Stimulated activated CD8-positive, alpha-beta memory T cell treated with anti-CD3 and anti-CD28 coated beads, Interleukin-2, amount 100 ng/mL, for 1 hour (primary cell): ENCODE measurements at regions not wholly inside any gene's neighbourhood (a gene's known extent, or its start where the extent isn't known, plus 50 kb on each side); places are given as distances from the start of the nearest gene placed in this dataset.

Experiments used
- DNase-seq, 2 donors: peaks; one replicate each; pipeline ENCODE4 v3.0.0-alpha.2; 2020; ENCODE audit warnings: low read depth in 2 of 2

DNA sequence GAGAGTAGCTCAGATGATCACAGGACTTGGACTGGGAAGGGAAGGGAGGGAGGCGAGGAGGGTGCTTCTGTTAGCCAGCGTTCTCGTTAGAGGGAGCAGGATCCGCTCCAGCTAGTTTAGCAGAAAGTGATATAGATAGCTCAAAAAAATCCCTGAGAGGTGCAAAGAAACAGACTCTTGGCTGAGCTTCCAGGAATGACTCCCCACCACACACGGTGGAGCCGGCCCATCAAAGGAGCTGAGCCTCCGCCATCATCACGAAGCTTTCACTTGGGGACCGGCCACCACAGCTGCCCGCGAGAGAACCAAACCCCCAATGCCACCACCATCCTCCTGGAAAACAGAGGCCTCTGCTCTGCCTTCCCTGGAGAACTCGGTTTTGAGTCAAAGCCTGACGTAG lies 124.6 kb upstream of the BCL2L14 start:
- DNase-seq = no peak

DNA sequence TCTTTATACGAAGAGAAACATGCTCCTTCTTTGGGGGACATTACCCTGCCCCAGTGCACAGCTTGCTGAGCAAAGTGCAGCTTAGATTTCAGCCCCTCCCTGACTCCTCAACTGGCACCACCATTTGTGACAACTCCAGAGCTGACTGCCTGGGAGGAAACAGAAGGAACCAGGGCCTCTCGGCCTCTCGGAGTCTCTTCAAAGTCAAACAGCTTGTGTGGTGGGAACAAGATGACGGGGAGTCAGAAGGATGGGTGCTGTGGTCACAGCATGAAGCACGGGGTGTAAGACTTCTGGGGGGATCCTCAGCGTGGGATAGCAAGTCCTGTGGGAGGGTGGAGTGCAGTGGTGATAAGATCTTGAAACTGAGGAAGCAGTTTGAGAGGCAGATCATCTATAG lies 123.5 kb upstream of the BCL2L14 start:
- DNase-seq = no peak

DNA sequence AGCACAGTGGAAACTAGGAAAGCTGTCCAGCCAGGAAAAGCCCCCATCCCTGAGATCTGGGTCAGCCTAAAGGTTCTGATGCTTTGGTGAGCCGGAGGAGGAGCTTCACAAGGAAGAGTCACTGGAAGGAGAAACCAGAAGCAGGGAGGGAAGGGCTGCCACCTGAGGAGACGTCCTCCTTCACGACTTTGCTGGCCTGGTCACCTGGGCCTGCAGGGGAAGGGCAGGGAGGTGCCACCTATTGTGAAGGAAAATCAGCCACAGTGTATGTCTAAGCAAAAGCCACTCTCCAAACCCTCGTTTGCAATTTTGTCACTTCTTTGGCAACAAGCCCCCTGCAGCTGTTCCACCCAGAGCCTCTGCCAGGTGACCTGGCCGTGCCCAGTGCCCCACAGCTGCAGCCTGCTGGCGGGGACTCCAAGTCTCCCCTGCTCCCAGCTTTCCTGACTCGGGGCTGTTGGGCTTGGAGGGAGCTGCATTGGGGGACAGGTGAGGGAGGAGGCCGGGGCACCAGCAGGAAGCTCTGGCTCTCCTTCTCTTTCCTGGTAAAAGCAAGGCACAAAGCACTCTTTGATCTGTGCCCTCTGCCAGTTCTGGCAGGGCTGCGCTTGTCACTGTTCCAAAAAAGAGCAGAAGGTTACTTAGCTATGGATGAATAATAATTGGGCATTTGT lies 120.9 kb upstream of the BCL2L14 start:
- no peak for DNase-seq

DNA sequence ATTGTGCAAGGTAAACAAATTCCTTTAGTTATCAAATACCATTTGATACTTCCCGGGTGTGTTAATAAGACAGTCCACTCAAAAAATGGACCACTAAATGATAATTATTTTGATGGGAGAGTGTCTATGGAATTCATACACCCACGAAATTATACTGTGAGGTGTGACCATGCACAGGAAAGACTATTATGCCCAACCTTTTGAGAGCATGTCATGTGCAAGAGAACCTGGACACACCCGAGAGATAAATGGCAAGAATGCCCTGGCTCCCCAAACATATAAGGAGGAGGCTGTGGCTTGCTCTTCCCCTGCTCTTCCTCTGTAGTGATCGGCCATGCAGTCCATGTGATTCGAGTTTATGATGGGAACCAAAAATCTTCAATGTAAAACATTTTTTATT lies 119.5 kb upstream of the BCL2L14 start:
- no peak for DNase-seq

DNA sequence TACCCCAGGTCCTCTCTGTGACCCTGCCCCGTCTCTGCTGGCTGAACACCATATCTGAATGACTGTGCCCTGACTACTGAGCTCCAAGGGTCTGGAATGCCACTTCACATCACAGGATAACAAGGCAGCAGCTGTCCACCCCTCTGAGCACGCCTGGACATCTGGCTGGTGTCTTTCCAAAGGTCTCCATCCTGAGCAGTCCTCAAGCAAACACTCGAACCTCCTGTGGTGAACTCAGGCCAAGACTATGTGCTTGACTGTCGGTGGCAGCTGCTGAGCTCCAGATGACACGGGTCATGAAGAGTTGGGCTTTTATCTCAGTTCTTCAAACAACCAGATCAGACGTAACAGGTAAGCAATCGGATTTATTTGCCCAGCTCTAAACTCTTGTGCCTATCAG lies 117.2 kb upstream of the BCL2L14 start:
- DNase-seq = no peak

DNA sequence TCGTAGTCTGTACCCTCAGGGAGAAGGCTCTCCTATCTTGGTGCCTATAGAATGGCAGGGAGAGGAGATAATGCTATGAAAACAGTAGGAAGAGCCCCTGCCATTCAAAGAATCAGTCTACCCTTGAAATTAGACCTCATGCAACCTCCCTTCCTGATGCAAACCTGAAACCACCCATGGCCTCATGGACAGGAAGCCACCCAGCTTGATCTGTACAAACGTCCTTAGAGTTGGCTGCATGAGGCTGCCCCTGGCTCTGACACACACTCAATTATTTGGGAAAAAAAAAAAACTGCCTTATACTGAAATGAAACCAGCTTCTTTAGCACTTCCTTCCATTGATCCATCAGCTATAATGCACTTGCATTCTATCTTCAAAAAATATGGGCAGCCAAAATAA lies 116.6 kb upstream of the BCL2L14 start:
- DNase-seq = no peak

DNA sequence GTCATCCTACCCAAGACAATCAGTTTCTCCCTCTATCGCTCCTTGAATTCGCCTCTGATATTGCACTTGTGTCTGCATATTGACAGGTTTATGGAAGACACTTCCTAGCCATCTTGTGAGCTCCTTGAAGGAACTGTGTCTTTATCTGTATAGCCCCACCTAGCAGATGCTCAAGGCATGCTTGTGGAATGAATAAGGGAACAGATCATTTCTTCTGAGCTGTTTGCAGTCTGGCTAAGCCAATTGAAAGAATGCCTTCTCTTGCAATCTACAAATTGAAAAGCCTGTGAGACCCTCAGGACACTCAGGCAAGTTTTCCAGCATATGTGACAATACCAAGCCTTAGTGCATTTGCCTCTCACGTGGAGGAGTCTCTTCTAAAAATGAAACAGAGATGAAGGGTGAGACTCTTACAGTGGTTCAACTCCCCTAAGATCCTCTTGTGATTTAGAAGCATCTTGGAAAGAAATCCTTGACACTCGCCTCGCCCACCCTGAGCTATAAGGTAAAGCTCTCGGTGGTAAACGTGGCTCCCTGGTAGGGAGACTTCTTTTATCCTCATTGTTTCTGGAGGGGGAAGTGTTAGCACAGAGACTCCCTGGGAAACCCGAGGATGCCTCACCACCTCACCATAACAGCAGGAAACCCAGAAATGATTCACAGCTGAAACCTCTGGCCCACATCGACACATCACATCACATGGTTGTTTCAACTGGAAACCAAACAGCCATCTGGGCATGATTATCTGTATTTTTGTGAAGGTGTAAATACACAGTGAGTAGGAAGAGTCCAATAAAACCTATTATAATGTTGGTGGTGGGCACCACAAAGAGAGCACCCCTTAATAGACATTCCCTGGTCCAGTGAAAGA lies 112.3 kb upstream of the BCL2L14 start:
- no peak for DNase-seq

DNA sequence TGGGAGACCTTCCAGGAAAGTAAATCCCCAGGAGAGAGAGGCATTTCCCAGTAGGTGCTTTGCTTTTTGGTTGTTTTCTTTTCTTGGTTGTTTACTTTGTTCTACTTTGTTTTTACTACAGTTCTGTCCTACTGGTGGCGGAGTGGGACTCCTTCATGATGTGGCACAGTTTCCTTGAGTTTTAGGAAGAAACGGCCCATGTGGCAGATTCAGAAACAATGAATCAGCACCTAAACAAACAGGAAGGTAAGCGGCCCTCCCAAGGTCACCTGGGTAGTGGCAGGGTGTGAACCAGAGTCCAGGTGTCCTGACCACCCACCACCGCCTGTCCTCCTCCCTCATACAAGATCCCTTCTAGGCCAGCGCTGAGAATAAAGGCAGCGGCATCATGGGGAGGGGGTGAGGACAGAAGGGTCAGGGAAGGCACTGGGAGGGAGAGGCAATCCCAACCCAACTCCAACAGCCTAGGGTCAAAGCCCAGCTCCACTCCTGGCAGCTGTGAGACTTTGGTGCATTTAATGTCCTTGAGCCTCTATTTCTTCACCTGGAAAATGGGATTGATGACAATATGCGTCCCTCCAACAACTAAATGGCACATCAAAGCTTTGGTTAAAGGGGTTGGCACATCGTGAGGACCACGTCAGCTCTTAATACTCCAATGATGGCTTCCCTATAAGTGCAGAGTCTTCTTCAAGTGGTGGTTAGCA lies 111.5 kb upstream of the BCL2L14 start:
- no peak for DNase-seq

DNA sequence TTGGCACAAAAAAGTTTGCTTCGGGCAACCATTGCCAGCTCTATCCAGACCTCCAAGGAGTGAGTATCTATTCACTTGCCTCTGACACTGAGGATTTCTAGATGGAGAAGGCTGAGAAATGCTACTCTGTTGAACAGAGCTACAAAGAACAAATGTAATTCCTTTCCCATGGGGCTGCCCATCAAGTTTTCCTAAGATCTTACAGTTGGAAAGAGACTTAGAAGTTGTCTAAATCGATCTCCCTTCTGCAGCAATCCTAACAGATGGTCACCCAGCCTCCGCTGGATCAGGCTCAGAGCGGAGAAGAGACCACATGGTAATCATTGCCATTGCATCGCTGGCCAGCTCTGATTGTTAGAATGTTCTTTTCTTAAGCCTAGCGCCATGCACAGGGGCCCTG lies 110.1 kb upstream of the BCL2L14 start:
- no peak for DNase-seq

DNA sequence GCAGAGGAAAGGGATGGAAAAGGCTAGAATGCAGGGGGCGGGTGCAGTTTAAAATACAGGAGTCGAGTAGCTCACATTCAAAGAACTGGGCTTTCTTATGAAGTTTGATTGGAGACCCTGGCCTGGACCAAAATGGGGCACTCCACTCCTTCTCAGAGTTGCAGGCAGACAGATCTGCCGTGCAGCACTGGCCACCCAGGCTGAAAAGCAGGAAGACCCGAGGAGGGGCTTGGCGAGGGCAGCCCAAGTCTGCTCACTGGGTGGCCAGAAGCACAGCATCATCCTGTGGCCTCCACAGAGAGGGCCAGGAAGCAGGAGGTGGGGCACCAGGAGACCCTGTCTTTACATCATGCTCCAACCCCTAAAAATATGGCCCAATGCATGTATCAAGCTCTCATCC lies 109.1 kb upstream of the BCL2L14 start:
- DNase-seq = no peak

DNA sequence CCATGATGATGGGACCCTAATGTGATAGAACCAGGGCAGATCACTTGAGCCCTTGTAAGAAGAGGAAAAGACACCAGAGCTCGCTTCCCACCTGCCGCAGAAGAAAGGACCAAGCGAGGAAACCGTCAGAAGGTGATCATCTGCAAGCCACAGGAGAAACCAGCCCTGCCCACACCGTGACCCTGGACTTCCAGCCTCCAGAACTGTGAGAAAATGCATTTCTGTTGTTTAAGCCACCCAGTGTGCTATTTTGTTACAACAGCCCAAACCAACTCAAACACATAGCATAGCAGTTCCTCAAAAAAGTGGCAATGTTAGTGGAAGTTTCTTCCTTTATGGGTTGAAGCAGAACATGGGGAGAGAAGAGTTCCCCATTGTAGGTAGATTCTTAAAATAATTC lies 107.9 kb upstream of the BCL2L14 start:
- DNase-seq = no peak

DNA sequence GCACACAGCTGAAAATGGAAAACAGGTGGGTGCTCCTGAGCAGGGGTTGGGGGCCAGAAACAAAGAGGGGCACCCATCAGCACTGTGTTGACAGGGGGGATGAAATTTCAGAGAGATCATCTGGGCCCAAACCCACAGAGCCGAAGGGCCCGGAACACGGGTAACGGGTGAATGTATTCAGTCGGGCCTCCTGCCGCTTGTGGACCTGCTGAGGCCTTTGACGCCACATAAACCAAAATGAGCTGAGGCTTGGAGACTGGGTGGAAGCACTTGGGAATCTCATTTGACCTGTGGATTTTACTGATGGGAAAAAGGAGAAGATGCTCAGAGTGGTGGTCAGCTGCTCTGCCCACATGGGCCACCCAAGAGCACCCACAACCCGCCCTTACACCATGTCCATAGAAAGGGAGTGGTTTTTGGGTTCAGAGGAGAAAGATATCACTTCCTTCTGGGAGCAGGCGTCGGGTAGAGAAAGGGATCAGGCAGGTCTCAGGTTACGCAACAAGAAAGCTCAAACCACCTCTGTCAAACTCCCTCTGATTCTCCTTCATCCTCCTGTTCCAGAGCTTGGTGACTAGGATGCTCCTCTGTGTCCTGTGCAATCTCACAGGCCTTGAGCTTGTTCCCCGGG lies 106.8 kb upstream of the BCL2L14 start:
- no peak for DNase-seq

DNA sequence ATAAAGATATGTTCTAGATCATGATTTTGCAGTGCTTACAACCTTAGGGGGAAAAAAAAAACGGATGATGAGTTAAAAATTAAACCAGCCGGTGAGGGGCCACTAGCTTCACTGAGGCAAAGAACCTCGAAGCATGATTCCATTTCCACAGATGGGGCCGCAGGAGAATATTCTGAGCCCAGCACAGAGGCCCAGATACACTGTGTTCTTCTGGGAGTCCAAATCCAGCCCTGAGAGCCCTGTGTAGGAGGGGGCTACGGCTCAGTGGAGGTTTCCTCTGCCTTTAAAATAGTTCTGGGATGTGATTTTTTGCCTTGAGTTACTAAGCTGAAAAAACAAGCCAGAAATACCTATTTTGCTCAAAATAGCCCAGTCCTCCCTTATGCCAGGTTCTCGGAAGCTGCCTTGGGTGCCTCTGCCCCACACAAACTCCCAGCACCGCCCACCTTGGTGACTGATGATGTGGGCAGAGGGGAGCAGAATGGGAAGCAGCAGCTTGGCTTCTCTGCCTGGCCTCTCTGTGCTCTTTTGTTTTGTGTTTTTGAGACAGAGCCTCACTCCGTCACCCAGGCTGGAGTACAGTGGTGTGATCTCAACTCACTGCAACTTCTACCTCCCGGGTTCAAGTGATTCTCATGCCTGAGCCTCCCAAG lies 105.4 kb upstream of the BCL2L14 start:
- no peak for DNase-seq

DNA sequence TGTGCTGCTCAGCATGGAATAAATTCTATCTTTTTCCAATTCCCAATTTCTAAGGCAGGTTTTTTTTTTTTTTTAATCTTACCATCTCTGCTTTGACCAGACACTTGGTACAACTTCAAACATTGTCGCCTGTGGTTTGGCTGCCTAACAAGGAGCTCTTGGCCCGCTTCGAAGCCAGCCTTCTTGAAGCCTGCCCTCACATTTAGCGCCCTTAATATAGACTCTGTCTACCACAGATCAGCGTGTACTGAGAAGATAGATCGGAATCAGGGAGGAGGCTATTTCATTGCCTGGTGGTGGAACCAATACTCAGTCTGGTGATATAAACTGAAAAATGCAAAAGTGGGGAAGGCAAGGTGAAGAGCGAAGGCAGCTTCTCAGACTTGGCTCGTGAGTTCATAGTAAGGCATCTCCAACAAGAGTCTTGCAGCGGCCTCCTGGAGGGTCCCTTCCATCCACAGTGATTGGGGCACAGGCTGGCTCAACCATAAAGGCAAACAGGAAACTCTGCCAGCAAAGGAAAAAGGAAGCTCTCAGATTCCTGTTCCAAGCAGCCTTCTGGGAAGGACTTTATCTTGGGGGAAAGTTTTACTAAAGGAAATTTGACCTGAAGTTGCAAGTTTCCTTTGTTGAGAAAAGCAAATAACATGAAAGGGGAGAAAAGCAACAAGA lies 103.2 kb upstream of the BCL2L14 start:
- no peak for DNase-seq

DNA sequence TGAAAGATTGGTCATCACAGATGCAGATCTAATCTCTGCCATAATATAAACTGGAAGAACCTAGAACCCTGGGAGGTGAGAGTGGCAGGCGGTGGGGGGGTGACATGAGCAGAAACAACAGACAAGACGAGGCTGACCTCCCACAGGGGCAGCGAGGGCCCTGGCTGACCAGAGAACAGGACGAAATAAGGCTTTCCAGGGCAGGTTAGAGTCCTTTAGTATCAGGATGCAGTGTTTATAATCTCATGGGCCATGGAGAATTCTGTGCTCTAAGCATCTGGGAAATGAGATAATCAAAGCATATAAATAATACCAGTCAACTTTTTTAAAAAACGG lies 102.7 kb upstream of the BCL2L14 start:
- no peak for DNase-seq

DNA sequence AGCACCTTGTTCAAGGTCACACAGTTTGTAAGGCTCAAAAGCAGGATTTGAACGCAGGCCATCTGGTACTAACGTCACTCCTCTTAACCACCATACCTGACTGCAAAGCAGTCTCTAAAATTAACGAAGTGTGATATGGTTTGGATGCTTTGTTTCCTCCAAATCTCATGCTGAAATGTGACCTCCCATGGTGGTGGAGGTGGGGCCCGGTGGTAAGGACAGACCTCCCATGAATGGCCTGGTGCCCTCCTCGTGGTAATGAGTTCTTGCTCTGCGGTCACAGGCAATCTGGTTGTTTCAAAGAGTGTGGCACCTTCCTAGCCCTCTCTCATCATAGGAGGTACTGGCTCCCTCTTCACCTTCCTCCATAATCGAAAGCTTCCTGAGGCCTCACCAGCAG lies 102.2 kb upstream of the BCL2L14 start:
- DNase-seq = no peak

DNA sequence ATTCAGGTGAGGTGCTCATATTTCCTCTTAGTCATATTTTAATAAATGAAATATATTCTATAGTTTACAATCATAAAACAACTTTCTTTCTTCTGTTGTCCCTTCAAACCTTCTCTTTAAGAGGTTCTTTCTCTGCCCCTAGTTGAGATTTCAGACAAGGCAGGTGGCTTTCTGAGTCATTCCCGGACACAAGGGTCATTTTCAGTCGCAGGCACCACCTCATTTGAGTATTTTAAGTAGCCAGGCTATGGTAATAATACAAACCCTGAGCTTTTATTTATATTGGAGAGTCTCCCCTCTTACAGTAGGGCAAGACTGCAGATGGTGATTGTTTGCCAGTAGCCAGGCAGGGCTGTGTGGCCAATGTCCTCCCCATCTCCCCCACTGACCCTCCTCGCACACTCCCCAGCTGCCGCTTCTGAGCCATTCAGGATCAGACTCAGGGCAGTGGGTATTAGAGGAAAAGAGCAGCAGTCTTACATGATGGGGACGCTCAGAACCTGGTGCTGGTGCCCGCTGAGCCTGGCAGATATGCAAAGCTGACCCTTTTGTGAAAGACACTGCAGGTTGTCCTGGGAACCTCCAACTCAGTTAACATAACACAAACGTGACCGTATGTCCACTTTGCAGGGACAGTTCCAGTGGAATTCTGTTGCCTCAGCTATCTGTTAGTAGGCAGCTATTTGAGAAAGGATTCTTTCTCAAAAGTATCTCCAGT lies 101.1 kb upstream of the BCL2L14 start:
- DNase-seq = no peak

DNA sequence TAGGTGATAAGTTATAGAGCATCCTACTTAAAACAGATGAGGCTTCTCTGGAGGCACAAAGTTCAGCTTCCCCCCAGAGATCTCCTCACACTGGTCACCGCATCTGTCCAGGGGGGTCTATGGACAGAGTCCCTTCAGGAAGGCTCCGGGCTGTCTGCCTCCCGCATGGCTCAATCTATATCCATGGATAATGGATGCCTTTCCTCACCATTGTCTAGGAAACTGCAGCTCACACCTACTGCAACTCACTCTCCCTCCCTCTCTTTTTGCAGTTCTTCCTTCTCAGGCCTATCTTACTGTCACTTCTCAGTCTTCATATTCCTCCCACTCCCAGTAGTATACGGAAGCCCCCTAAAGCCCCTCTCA lies 100.6 kb upstream of the BCL2L14 start:
- no peak for DNase-seq

DNA sequence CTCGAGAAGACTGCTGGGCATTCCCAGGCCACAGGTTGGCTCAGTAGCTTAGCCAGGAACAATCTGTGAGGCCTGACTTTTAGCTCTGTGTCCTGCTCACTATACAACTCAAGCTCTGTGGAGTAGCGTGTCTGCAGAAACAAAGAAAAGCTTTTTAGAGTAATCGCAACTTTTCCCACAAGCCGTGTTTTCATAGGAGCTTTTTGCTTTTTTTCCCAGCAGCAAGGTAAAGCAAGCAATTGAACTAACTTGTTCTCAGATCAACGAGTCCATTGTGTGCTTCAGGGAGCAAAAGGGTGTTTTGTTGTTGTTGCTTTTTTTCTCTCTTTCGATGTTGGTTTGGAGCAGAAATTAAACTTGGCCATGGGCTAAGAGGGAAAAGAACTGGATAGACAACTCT lies 97.3 kb upstream of the BCL2L14 start:
- no peak for DNase-seq

DNA sequence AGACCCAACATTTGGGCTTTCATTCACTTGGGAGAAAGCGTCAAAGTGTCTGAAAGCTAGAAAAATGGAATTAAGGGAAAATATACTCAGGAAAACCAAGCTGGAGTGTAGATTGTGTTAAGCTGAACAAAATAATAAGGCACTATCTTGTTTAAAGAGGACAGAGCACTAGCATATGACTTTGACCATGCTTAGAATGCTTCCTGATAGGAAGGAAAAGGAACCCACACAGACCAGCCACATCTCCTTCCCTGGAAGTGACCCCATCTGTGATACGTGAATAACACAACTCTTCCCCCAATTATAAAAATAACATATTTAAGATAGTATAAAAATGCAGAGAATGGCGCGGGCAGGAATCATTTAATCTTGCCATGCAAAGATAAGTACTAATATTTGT lies 94.7 kb upstream of the BCL2L14 start:
- no peak for DNase-seq
